ENCODE measurements at regions not wholly inside any gene's neighbourhood (a gene's known extent, or its start where the extent isn't known, plus 50 kb on each side); places are given as distances from the start of the nearest gene placed in this dataset.

DNA sequence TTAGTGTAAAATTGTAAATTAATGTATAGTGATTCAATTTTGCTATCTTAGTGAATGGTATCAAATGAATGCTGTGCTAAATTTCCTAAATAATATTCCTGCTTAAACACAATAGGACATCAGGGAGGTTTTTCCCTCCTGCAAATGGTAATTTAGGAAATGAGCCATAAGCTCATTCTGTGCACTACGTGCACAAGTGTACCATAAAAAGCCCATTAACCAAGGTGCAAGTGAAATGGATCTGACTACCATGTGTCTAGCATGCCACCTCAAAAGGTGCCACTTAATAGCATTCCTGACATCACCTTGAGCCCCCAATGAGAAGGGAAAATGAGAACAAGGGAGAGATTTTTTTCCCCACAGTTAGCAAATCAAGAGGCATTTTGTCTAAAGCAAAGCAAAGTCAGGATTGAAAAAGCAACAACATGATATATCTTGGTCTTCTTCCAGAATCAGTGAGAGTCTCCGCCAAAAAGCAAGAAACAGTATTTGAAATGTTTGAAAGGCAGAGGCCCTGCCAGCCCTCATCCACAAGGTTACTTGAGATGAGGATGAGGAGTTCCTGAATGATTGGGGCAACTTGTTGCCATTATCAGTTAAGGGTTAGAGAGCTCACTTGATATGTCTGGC lies 334.2 kb upstream of the RSPO3 start:
- TF ChIP-seq, protein P1, sequence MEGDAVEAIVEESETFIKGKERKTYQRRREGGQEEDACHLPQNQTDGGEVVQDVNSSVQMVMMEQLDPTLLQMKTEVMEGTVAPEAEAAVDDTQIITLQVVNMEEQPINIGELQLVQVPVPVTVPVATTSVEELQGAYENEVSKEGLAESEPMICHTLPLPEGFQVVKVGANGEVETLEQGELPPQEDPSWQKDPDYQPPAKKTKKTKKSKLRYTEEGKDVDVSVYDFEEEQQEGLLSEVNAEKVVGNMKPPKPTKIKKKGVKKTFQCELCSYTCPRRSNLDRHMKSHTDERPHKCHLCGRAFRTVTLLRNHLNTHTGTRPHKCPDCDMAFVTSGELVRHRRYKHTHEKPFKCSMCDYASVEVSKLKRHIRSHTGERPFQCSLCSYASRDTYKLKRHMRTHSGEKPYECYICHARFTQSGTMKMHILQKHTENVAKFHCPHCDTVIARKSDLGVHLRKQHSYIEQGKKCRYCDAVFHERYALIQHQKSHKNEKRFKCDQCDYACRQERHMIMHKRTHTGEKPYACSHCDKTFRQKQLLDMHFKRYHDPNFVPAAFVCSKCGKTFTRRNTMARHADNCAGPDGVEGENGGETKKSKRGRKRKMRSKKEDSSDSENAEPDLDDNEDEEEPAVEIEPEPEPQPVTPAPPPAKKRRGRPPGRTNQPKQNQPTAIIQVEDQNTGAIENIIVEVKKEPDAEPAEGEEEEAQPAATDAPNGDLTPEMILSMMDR (IDR thresholded peaks at IDR 0.05; ENCODE audit: extremely low read depth, insufficient read depth, missing control alignments), result no peak
- in situ Hi-C loops (cut with MboI; ENCODE audit: low pct_unique_long_range_greater_than_20kb, low sequenced_read_pairs, unreplicated experiment), result loop anchor here (25.0 kb wide), 1 partner anchor 328 kb away; the partner anchor contains the start of gene RSPO3

DNA sequence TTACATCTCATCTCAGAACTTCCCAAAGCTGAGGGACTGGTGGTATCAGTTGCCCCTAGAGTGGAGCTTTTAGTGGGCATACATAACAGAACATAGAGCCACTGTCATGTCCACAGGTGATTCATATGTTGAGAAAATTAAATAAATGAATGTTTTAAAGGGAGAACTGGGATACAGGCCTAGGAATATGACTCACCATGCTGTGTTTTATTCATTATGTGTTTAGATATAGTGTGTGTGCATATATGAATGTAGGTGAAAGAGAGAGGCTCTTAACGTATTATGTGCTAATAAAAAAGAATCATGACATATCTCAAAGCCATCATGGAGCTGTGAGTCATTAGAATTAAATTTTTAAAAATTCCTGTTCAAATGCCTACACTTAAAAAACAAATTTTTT lies 332.2 kb upstream of the RSPO3 start:
- TF ChIP-seq, protein P1 (IDR thresholded peaks at IDR 0.05; ENCODE audit: extremely low read depth, insufficient read depth, missing control alignments), result no peak
- no peak for DNase-seq (ENCODE audit: low spot score)
- in situ Hi-C loops (cut with MboI; ENCODE audit: low pct_unique_long_range_greater_than_20kb, low sequenced_read_pairs, unreplicated experiment), result loop anchor here (25.0 kb wide), 1 partner anchor 326 kb away; the partner anchor contains the start of gene RSPO3

More for the DNA sequence above, 334.2 kb upstream of the RSPO3 start:
- DNase-seq (ENCODE audit: low spot score), result no peak

DNA sequence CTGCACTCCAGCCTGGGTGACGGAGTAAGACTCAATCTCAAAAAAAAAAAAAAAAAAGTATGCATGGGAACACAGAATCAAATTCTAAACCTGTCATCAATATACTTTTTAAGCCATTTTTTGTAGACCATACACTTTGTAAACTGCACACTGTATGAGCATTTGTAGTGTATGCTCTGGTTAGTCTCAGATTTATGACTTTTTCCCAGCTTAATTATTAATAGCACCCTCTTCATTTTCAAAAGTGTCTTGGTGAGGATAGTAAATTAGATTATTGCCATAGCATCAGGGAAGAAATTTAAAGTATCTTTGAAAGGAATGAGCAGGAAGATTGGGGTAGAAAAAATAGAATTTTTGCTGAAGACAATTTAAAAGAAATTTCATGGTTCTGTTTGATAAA lies 330.8 kb upstream of the RSPO3 start:
- TF ChIP-seq, protein P1 (IDR thresholded peaks at IDR 0.05; ENCODE audit: extremely low read depth, insufficient read depth, missing control alignments), result no peak
- in situ Hi-C loops (cut with MboI; ENCODE audit: low pct_unique_long_range_greater_than_20kb, low sequenced_read_pairs, unreplicated experiment), result loop anchor here (25.0 kb wide), 1 partner anchor 325 kb away; the partner anchor contains the start of gene RSPO3
- DNase-seq (ENCODE audit: low spot score), result no peak

DNA sequence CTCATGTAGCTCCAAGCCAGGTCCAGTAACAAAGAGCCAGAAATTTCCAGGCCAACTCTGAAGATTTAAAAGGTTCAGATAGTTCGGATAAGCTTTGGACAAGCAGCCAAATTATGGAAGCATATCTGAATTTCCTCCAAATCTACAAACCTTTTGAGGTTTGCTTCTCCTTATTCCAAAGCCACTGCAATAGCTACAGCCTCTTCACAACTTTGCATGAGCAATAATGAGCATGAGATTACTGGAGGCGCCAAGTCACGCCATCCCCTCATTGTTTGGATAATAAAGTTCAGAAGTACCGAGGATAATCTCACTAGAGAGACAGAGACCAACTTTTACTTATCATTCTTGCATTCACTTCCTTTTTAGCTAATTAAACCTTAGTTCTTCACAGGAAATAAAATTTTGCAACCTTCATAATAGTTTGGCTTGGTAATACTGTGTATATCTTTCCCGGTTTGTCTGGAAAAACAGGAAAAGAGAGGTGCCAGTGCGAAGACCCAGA lies 329.6 kb upstream of the RSPO3 start:
- TF ChIP-seq, protein P1 (IDR thresholded peaks at IDR 0.05; ENCODE audit: extremely low read depth, insufficient read depth, missing control alignments), result no peak
- in situ Hi-C loops (cut with MboI; ENCODE audit: low pct_unique_long_range_greater_than_20kb, low sequenced_read_pairs, unreplicated experiment), result loop anchor here (25.0 kb wide), 1 partner anchor 323 kb away; the partner anchor contains the start of gene RSPO3
- no peak for DNase-seq (ENCODE audit: low spot score)

DNA sequence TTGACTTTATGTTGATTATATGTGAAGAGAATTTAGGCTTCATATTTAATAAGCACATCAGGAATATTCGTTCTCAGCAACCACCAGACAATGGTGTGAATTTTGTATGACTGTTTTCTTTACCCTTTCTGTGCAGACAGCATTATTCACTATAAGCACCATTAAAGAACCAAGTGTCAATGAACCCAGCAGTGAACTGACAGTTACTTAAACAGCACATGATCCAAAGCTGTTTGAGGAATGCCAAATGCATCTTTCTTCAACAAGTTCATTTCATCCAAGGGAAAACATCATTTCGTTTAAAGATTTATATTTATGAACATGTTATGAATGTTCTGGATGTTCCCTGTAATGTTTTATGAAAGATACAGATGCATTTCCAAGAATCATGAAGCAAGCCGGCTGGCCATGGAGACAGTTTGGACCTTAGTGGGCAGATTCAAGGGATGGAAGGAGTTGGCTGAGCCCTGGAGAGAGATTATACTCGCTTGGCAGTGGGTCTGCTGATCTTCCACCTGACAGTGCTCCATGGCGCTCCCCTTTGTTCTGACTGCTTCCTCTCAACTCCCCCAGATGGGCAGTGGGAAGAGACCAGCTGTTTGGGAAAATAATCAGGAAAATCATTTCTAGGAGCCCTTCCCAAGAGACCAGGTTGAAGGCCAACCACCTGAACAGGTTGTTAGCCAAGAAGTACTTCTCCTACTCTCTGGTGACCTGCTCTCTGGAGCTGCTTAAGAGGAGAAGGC lies 326.0 kb upstream of the RSPO3 start:
- no peak for DNase-seq (ENCODE audit: low spot score)
- TF ChIP-seq, protein P1 (IDR thresholded peaks at IDR 0.05; ENCODE audit: extremely low read depth, insufficient read depth, missing control alignments), result no peak
- in situ Hi-C loops (cut with MboI; ENCODE audit: low pct_unique_long_range_greater_than_20kb, low sequenced_read_pairs, unreplicated experiment), result loop anchor here (25.0 kb wide), 1 partner anchor 320 kb away; the partner anchor contains the start of gene RSPO3

DNA sequence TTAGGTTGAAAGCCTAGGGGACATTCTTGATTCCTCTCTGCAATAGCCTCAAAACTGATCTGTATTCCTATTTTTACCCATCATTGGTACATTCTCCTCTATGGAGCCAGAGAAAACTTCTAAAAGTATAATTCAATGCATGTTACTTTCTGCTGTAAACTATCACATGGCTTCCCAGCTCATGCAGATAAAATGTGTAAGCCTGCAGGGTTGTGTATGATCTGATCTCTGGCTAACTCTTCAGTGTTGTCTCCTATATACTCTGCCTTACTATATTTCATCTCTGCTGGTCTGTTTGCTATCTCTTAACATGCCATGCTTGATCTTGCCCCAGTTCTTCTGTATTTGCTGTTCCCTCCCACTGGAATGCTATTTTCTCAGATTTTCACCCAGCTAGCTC lies 323.3 kb upstream of the RSPO3 start:
- DNase-seq (ENCODE audit: low spot score), result no peak
- TF ChIP-seq, protein P1 (IDR thresholded peaks at IDR 0.05; ENCODE audit: extremely low read depth, insufficient read depth, missing control alignments), result no peak
- in situ Hi-C loops (cut with MboI; ENCODE audit: low pct_unique_long_range_greater_than_20kb, low sequenced_read_pairs, unreplicated experiment), result loop anchor here (25.0 kb wide), 1 partner anchor 317 kb away; the partner anchor contains the start of gene RSPO3

Measured in GM13977 (cell line).